Activated naive CD4-positive, alpha-beta T cell treated with anti-CD3 and anti-CD28 coated beads for 36 hours (primary cell): ENCODE measurements at regions not wholly inside any gene's neighbourhood (a gene's known extent, or its start where the extent isn't known, plus 50 kb on each side); places are given as distances from the start of the nearest gene placed in this dataset.

Source experiments
- CTCF ChIA-PET: fragments of 350-600 bp; sonication (Branson Sonifier 250); formaldehyde crosslinking; loops from one replicate; lab custom pipeline; 2021; ENCODE audit warnings: antibody characterized with exemption; lab: Charles Lee
- DNase-seq: peaks from one replicate; pipeline ENCODE4 v3.0.0-alpha.2; 2020
- H3K27ac Mint-ChIP-seq: one replicate; pipeline ENCODE4 v1.8.0; 2021; ENCODE audit warnings: mild to moderate bottlenecking, mixed read lengths
- H3K27me3 Mint-ChIP-seq: one replicate; pipeline ENCODE4 v1.8.0; 2021; ENCODE audit warnings: low read depth, mixed read lengths
- H3K36me3 Mint-ChIP-seq: one replicate; pipeline ENCODE4 v1.8.0; 2021; ENCODE audit warnings: low read depth, mixed read lengths
- H3K4me1 Mint-ChIP-seq: one replicate; pipeline ENCODE4 v1.8.0; 2021; ENCODE audit warnings: low read depth, mixed read lengths
- H3K4me3 Mint-ChIP-seq: one replicate; pipeline ENCODE4 v1.8.0; 2021; ENCODE audit warnings: mild to moderate bottlenecking, moderate library complexity, mixed read lengths
- H3K9me3 Mint-ChIP-seq: one replicate; pipeline ENCODE4 v1.8.0; 2021; ENCODE audit warnings: mixed read lengths
- intact Hi-C: fragments of 100-400 bp; cut with micrococcal nuclease; formaldehyde crosslinking; loops from one replicate; pipeline ENCODE4 v1.15.1; 2023

- Mint-ChIP-seq H3K27me3 (no peaks in the 10 kb centered on the region), H3K4me1 (no peaks in the 10 kb centered on the region), H3K4me3 (no peak overlapping the region), H3K9me3 (peaks cover 2% of the 10 kb centered on the region), H3K36me3 (no peaks in the 10 kb centered on the region), H3K27ac (no peak overlapping the region)
- DNase-seq, result no peak
- CTCF ChIA-PET, result interaction anchor here (0.7 kb wide), 1 partner anchor 65 kb away, joined by 3 read pairs; no protein-coding TSS in a partner anchor
- intact Hi-C loops, result no loop called here
Observed at GRCh38 chr13:103731959-103732358, 665.7 kb upstream of the SLC10A2 start.

GRCh38 chr13:103730407-103730806 lies 664.2 kb upstream of the SLC10A2 start:
- Mint-ChIP-seq H3K36me3 (no peaks in the 10 kb centered on the region), H3K27me3 (no peaks in the 10 kb centered on the region), H3K4me3 (no peak overlapping the region), H3K27ac (no peak overlapping the region), H3K4me1 (no peaks in the 10 kb centered on the region), H3K9me3 (no peaks in the 10 kb centered on the region)
- no peak for DNase-seq
- intact Hi-C loops, result no loop called here
- CTCF ChIA-PET, result no interaction called here

GRCh38 chr13:103726808-103727207 lies 660.6 kb upstream of the SLC10A2 start:
- H3K4me1 Mint-ChIP-seq, result no peaks in the 10 kb centered on the region
- H3K9me3 Mint-ChIP-seq, result no peaks in the 10 kb centered on the region
- H3K36me3 Mint-ChIP-seq, result no peaks in the 10 kb centered on the region
- no peak overlapping the region for H3K27ac Mint-ChIP-seq
- CTCF ChIA-PET, result no interaction called here
- no peaks in the 10 kb centered on the region for H3K27me3 Mint-ChIP-seq
- no peak for DNase-seq
- H3K4me3 Mint-ChIP-seq, result no peak overlapping the region
- intact Hi-C loops, result no loop called here

- Mint-ChIP-seq H3K4me1 (no peaks in the 10 kb centered on the region), H3K27ac (no peak overlapping the region), H3K4me3 (no peak overlapping the region), H3K27me3 (no peaks in the 10 kb centered on the region), H3K9me3 (peaks cover 3% of the 10 kb centered on the region), H3K36me3 (no peaks in the 10 kb centered on the region)
- DNase-seq, result no peak
- intact Hi-C loops, result no loop called here
- CTCF ChIA-PET, result no interaction called here
Observed at GRCh38 chr13:103716718-103717117, 650.5 kb upstream of the SLC10A2 start.

GRCh38 chr13:103715335-103715734 lies 649.1 kb upstream of the SLC10A2 start:
- H3K4me3 Mint-ChIP-seq, result no peak overlapping the region
- no peak for DNase-seq
- no peaks in the 10 kb centered on the region for H3K36me3 Mint-ChIP-seq
- CTCF ChIA-PET, result no interaction called here
- H3K9me3 Mint-ChIP-seq, result peaks cover 3% of the 10 kb centered on the region
- H3K27me3 Mint-ChIP-seq, result no peaks in the 10 kb centered on the region
- H3K27ac Mint-ChIP-seq, result no peak overlapping the region
- no peaks in the 10 kb centered on the region for H3K4me1 Mint-ChIP-seq
- intact Hi-C loops, result no loop called here

GRCh38 chr13:103703246-103703645 lies 637.0 kb upstream of the SLC10A2 start:
- Mint-ChIP-seq H3K4me1 (no peaks in the 10 kb centered on the region), H3K27ac (no peak overlapping the region), H3K4me3 (no peak overlapping the region), H3K27me3 (no peaks in the 10 kb centered on the region), H3K9me3 (peaks cover 4% of the 10 kb centered on the region), H3K36me3 (no peaks in the 10 kb centered on the region)
- intact Hi-C loops, result no loop called here
- CTCF ChIA-PET, result interaction anchor here (0.6 kb wide), 1 partner anchor 51 kb away, joined by 7 read pairs; no protein-coding TSS in a partner anchor
- no peak for DNase-seq

- intact Hi-C loops, result no loop called here
- H3K4me3 Mint-ChIP-seq, result no peak overlapping the region
- no peaks in the 10 kb centered on the region for H3K27me3 Mint-ChIP-seq
- no peaks in the 10 kb centered on the region for H3K9me3 Mint-ChIP-seq
- no peak overlapping the region for H3K27ac Mint-ChIP-seq
- no peaks in the 10 kb centered on the region for H3K36me3 Mint-ChIP-seq
- DNase-seq, result no peak
- CTCF ChIA-PET, result no interaction called here
- H3K4me1 Mint-ChIP-seq, result no peaks in the 10 kb centered on the region
Observed at GRCh38 chr13:103698000-103698399, 631.8 kb upstream of the SLC10A2 start.

GRCh38 chr13:103695320-103695719 lies 629.1 kb upstream of the SLC10A2 start:
- Mint-ChIP-seq H3K9me3 (no peaks in the 10 kb centered on the region), H3K4me3 (no peak overlapping the region), H3K27ac (no peak overlapping the region), H3K36me3 (no peaks in the 10 kb centered on the region), H3K4me1 (no peaks in the 10 kb centered on the region), H3K27me3 (no peaks in the 10 kb centered on the region)
- no peak for DNase-seq
- intact Hi-C loops, result no loop called here
- CTCF ChIA-PET, result interaction anchor here (0.6 kb wide), 1 partner anchor 276 kb away, joined by 5 read pairs; no protein-coding TSS in a partner anchor

GRCh38 chr13:103694471-103694870 lies 628.3 kb upstream of the SLC10A2 start:
- no peak for DNase-seq
- no peaks in the 10 kb centered on the region for H3K9me3 Mint-ChIP-seq
- intact Hi-C loops, result no loop called here
- no peaks in the 10 kb centered on the region for H3K27me3 Mint-ChIP-seq
- CTCF ChIA-PET, result no interaction called here
- H3K36me3 Mint-ChIP-seq, result no peaks in the 10 kb centered on the region
- H3K27ac Mint-ChIP-seq, result no peak overlapping the region
- no peaks in the 10 kb centered on the region for H3K4me1 Mint-ChIP-seq
- H3K4me3 Mint-ChIP-seq, result no peak overlapping the region

- no peaks in the 10 kb centered on the region for H3K36me3 Mint-ChIP-seq
- no peak overlapping the region for H3K4me3 Mint-ChIP-seq
- intact Hi-C loops, result no loop called here
- H3K27ac Mint-ChIP-seq, result no peak overlapping the region
- H3K9me3 Mint-ChIP-seq, result no peaks in the 10 kb centered on the region
- H3K27me3 Mint-ChIP-seq, result no peaks in the 10 kb centered on the region
- no peaks in the 10 kb centered on the region for H3K4me1 Mint-ChIP-seq
- CTCF ChIA-PET, result no interaction called here
- DNase-seq, result no peak
Observed at GRCh38 chr13:103694033-103694432, 627.8 kb upstream of the SLC10A2 start.

GRCh38 chr13:103692442-103692841 lies 626.2 kb upstream of the SLC10A2 start:
- Mint-ChIP-seq H3K27ac (no peak overlapping the region), H3K9me3 (no peaks in the 10 kb centered on the region), H3K4me3 (no peak overlapping the region), H3K27me3 (no peaks in the 10 kb centered on the region), H3K4me1 (no peaks in the 10 kb centered on the region), H3K36me3 (no peaks in the 10 kb centered on the region)
- CTCF ChIA-PET, result no interaction called here
- intact Hi-C loops, result no loop called here
- DNase-seq, result no peak

GRCh38 chr13:103676329-103676728 lies 610.1 kb upstream of the SLC10A2 start:
- Mint-ChIP-seq H3K36me3 (no peaks in the 10 kb centered on the region), H3K4me3 (no peak overlapping the region), H3K9me3 (no peaks in the 10 kb centered on the region), H3K4me1 (no peaks in the 10 kb centered on the region), H3K27ac (no peak overlapping the region), H3K27me3 (no peaks in the 10 kb centered on the region)
- CTCF ChIA-PET, result no interaction called here
- intact Hi-C loops, result no loop called here
- no peak for DNase-seq

- no peaks in the 10 kb centered on the region for H3K4me1 Mint-ChIP-seq
- CTCF ChIA-PET, result no interaction called here
- no peak overlapping the region for H3K27ac Mint-ChIP-seq
- DNase-seq, result no peak
- H3K36me3 Mint-ChIP-seq, result no peaks in the 10 kb centered on the region
- H3K4me3 Mint-ChIP-seq, result no peak overlapping the region
- H3K9me3 Mint-ChIP-seq, result no peaks in the 10 kb centered on the region
- no peaks in the 10 kb centered on the region for H3K27me3 Mint-ChIP-seq
- intact Hi-C loops, result no loop called here
Observed at GRCh38 chr13:103671547-103671946, 605.3 kb upstream of the SLC10A2 start.

- Mint-ChIP-seq H3K27me3 (no peaks in the 10 kb centered on the region), H3K36me3 (no peaks in the 10 kb centered on the region), H3K4me1 (no peaks in the 10 kb centered on the region), H3K27ac (no peak overlapping the region), H3K9me3 (peaks cover 1% of the 10 kb centered on the region), H3K4me3 (no peak overlapping the region)
- intact Hi-C loops, result no loop called here
- CTCF ChIA-PET, result no interaction called here
- no peak for DNase-seq
Observed at GRCh38 chr13:103663996-103664395, 597.8 kb upstream of the SLC10A2 start.
